GM23338 (cell line): ENCODE measurements at regions not wholly inside any gene's neighbourhood (a gene's known extent, or its start where the extent isn't known, plus 50 kb on each side); places are given as distances from the start of the nearest gene placed in this dataset.

Experiments
- ATAC-seq: fragments of 200-7000 bp; cut with Tn5 transposase; 3 replicates; pipeline ENCODE4 v1.9.1; 2020
- DNase-seq: peaks from one replicate; pipeline ENCODE4 v3.0.0-alpha.2; 2015; ENCODE audit warnings: low spot score
- H2AFZ ChIP-seq: fragments of 200-600 bp; sonication (generic); 2 replicates; pipeline ENCODE4 v1.8.0; 2016; ENCODE audit warnings: antibody characterized with exemption, mild to moderate bottlenecking, moderate library complexity
- H3F3A ChIP-seq: fragments of 200-600 bp; sonication (generic); replicated peaks from 2 replicates; pipeline ENCODE4 v1.8.0; 2017; ENCODE audit warnings: antibody characterized with exemption, mixed run types, low read depth
- H3K27ac ChIP-seq: fragments of 200-600 bp; sonication (generic); 2 replicates; pipeline ENCODE4 v1.6.1; 2016; ENCODE audit warnings: low read depth
- H3K27me3 ChIP-seq: fragments of 200-600 bp; sonication (generic); 2 replicates; pipeline ENCODE4 v1.8.0; 2016; ENCODE audit warnings: mild to moderate bottlenecking, mixed run types, moderate library complexity; ENCODE audit not compliant: insufficient read depth
- H3K36me3 ChIP-seq: fragments of 200-600 bp; sonication (generic); 2 replicates; pipeline ENCODE4 v1.8.0; 2016; ENCODE audit warnings: mild to moderate bottlenecking; ENCODE audit not compliant: insufficient read depth
- H3K4me1 ChIP-seq: fragments of 200-600 bp; sonication (generic); 2 replicates; pipeline ENCODE4 v1.8.0; 2016; ENCODE audit warnings: mild to moderate bottlenecking, moderate library complexity; ENCODE audit not compliant: insufficient read depth
- H3K4me2 ChIP-seq: fragments of 200-600 bp; sonication (generic); 2 replicates; pipeline ENCODE4 v1.7.1; 2017; ENCODE audit warnings: mixed run types
- H3K4me3 ChIP-seq: fragments of 200-600 bp; sonication (generic); 2 replicates; pipeline ENCODE4 v1.6.1; 2016; ENCODE audit warnings: mixed run types
- H3K79me2 ChIP-seq: fragments of 200-600 bp; sonication (generic); replicated peaks from 2 replicates; pipeline ENCODE4 v1.8.0; 2017; ENCODE audit warnings: mild to moderate bottlenecking; ENCODE audit not compliant: insufficient read depth
- H3K9me2 ChIP-seq: fragments of 200-600 bp; sonication (generic); 2 replicates; pipeline ENCODE4 v1.8.0; 2017; ENCODE audit not compliant: insufficient read depth
- H4K20me1 ChIP-seq: fragments of 200-600 bp; sonication (generic); replicated peaks from 2 replicates; pipeline ENCODE4 v1.8.0; 2017; ENCODE audit warnings: mild to moderate bottlenecking; ENCODE audit not compliant: insufficient read depth
- H3K27ac Mint-ChIP-seq: 2 replicates; pipeline ENCODE4 v1.8.0; 2020; ENCODE audit warnings: inconsistent platforms, mild to moderate bottlenecking, moderate library complexity, mixed read lengths
- H3K27me3 Mint-ChIP-seq: 3 replicates; pipeline ENCODE4 v1.8.0; 2022; ENCODE audit warnings: low read depth, mild to moderate bottlenecking, moderate library complexity, mixed read lengths, inconsistent platforms; ENCODE audit not compliant: insufficient read depth, poor library complexity
- H3K36me3 Mint-ChIP-seq: 3 replicates; pipeline ENCODE4 v1.8.0; 2021; ENCODE audit warnings: low read depth, mild to moderate bottlenecking, inconsistent platforms, moderate library complexity, mixed read lengths
- H3K4me1 Mint-ChIP-seq: 3 replicates; pipeline ENCODE4 v1.8.0; 2020; ENCODE audit warnings: mild to moderate bottlenecking, inconsistent platforms, mixed read lengths
- H3K4me3 Mint-ChIP-seq: 3 replicates; pipeline ENCODE4 v1.8.0; 2021; ENCODE audit warnings: moderate library complexity, mild to moderate bottlenecking, inconsistent platforms, mixed read lengths
- H3K9me3 Mint-ChIP-seq: 3 replicates; pipeline ENCODE4 v1.8.0; 2020; ENCODE audit warnings: moderate library complexity, mild to moderate bottlenecking, inconsistent platforms, mixed read lengths
- CREB1 ChIP-seq: fragments of 250-450 bp; sonication (Bioruptor Pico); IDR thresholded peaks from 2 replicates; pipeline ENCODE4 v1.5.0; 2020; ENCODE audit warnings: low read depth, mild to moderate bottlenecking, moderate library complexity
- EZH2 ChIP-seq: fragments of 200-600 bp; sonication (generic); IDR thresholded peaks from one replicate; pipeline ENCODE4 v1.8.0; 2017; ENCODE audit warnings: antibody characterized with exemption, mild to moderate bottlenecking, low read depth; ENCODE audit not compliant: unreplicated experiment
- EZH2phosphoT487 ChIP-seq: fragments of 200-600 bp; sonication (generic); IDR thresholded peaks from one replicate; pipeline ENCODE4 v1.8.1; 2018; ENCODE audit warnings: antibody characterized with exemption; ENCODE audit not compliant: unreplicated experiment
- JUNB ChIP-seq: IDR thresholded peaks from one replicate; pipeline ENCODE4 v1.6.1; 2016; ENCODE audit warnings: antibody characterized with exemption; ENCODE audit not compliant: unreplicated experiment
- NANOG ChIP-seq: IDR thresholded peaks from 2 replicates; pipeline ENCODE4 v1.6.1; 2016; ENCODE audit warnings: antibody characterized with exemption, borderline replicate concordance
- POLR2AphosphoS5 ChIP-seq: IDR thresholded peaks from 2 replicates; pipeline ENCODE4 v1.6.1; 2016; ENCODE audit warnings: antibody characterized with exemption, low read depth
- STAT1 ChIP-seq: IDR thresholded peaks from one replicate; pipeline ENCODE4 v1.6.1; 2016; ENCODE audit warnings: antibody characterized with exemption; ENCODE audit not compliant: unreplicated experiment
- ZNF114 ChIP-seq: fragments of 250-450 bp; sonication (Bioruptor Pico); IDR thresholded peaks from 2 replicates; pipeline ENCODE4 v1.5.0; 2020; ENCODE audit warnings: mild to moderate bottlenecking, moderate library complexity
- ZNF331 ChIP-seq: fragments of 250-450 bp; sonication (Bioruptor Pico); IDR thresholded peaks from 2 replicates; pipeline ENCODE4 v1.5.0; 2020; ENCODE audit warnings: low read depth, mild to moderate bottlenecking, moderate library complexity
- TF ChIP-seq, protein P1 (sequence below): IDR thresholded peaks from one replicate; pipeline ENCODE4 v1.6.1; 2018; ENCODE audit warnings: antibody characterized with exemption; ENCODE audit not compliant: unreplicated experiment
- TF ChIP-seq, protein P2 (sequence below), 2 experiments: fragments of 200-600 bp in 1 of 2; sonication (generic) in 1 of 2; conservative IDR thresholded peaks; 2 replicates each; pipeline versions ENCODE4 v1.5.1 to v1.6.1; 2016 to 2017; ENCODE audit warnings: antibody characterized with exemption in 2 of 2, low read depth in 2 of 2, mild to moderate bottlenecking in 2 of 2, moderate library complexity in 1 of 2
- TF ChIP-seq, protein P3 (sequence below): IDR thresholded peaks from 2 replicates; pipeline ENCODE4 v1.6.1; 2016; ENCODE audit warnings: antibody characterized with exemption
- TF ChIP-seq, protein P4 (sequence below): fragments of 250-450 bp; sonication (Bioruptor Pico); IDR thresholded peaks from 2 replicates; pipeline ENCODE4 v1.5.0; 2020; ENCODE audit warnings: mild to moderate bottlenecking, moderate library complexity

DNA sequence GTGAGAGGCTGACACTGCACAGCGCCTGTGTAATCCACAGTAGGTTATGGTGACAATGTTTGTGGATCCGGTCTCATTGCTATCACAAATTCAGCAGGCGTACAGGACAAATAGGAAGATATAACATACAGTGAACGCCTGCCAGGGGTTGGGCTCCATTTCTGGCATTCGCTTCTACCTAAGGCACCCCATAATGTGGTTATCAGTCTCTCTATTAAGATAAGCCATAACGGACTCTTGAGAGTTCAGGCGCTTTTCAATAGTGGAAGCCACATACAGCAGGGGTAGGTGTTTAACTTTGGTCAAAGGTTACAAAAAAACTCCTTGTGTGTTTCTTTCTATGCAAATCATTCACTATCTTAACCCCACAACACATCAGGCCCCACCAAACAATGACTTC, 72.8 kb downstream of the SIPA1L2 start:
- no peaks in the 10 kb centered on the region for H3K9me2 ChIP-seq
- H3K4me3 ChIP-seq: no peak overlapping the region
- no peak for ATAC-seq
- H3F3A ChIP-seq: no peaks in the 10 kb centered on the region
- no peak overlapping the region for H3K4me2 ChIP-seq
- H3K4me1 ChIP-seq: peaks cover 51% of the 10 kb centered on the region
- no peak for DNase-seq
- H2AFZ ChIP-seq: no peak overlapping the region
- Mint-ChIP-seq H3K4me1 (peaks cover 70% of the 10 kb centered on the region), H3K36me3 (no peaks in the 10 kb centered on the region), H3K27me3 (peaks cover 5% of the 10 kb centered on the region), H3K4me3 (no peak overlapping the region), H3K27ac (no peak overlapping the region), H3K9me3 (no peaks in the 10 kb centered on the region)
- H3K27me3 ChIP-seq: no peaks in the 10 kb centered on the region
- H3K27ac ChIP-seq: no peak overlapping the region
- H4K20me1 ChIP-seq: no peaks in the 10 kb centered on the region
- H3K36me3 ChIP-seq: no peaks in the 10 kb centered on the region
- no peaks in the 10 kb centered on the region for H3K79me2 ChIP-seq
- TF ChIP-seq STAT1 (no peak), ZNF114 (CRISPR knock-in tag) (no peak), EZH2phosphoT487 (no peak), ZNF331 (no peak), EZH2 (no peak), CREB1 (CRISPR knock-in tag) (no peak), POLR2AphosphoS5 (no peak), JUNB (no peak), NANOG (no peak)
- TF ChIP-seq, protein P1, sequence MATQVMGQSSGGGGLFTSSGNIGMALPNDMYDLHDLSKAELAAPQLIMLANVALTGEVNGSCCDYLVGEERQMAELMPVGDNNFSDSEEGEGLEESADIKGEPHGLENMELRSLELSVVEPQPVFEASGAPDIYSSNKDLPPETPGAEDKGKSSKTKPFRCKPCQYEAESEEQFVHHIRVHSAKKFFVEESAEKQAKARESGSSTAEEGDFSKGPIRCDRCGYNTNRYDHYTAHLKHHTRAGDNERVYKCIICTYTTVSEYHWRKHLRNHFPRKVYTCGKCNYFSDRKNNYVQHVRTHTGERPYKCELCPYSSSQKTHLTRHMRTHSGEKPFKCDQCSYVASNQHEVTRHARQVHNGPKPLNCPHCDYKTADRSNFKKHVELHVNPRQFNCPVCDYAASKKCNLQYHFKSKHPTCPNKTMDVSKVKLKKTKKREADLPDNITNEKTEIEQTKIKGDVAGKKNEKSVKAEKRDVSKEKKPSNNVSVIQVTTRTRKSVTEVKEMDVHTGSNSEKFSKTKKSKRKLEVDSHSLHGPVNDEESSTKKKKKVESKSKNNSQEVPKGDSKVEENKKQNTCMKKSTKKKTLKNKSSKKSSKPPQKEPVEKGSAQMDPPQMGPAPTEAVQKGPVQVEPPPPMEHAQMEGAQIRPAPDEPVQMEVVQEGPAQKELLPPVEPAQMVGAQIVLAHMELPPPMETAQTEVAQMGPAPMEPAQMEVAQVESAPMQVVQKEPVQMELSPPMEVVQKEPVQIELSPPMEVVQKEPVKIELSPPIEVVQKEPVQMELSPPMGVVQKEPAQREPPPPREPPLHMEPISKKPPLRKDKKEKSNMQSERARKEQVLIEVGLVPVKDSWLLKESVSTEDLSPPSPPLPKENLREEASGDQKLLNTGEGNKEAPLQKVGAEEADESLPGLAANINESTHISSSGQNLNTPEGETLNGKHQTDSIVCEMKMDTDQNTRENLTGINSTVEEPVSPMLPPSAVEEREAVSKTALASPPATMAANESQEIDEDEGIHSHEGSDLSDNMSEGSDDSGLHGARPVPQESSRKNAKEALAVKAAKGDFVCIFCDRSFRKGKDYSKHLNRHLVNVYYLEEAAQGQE: no peak
- TF ChIP-seq, protein P2, sequence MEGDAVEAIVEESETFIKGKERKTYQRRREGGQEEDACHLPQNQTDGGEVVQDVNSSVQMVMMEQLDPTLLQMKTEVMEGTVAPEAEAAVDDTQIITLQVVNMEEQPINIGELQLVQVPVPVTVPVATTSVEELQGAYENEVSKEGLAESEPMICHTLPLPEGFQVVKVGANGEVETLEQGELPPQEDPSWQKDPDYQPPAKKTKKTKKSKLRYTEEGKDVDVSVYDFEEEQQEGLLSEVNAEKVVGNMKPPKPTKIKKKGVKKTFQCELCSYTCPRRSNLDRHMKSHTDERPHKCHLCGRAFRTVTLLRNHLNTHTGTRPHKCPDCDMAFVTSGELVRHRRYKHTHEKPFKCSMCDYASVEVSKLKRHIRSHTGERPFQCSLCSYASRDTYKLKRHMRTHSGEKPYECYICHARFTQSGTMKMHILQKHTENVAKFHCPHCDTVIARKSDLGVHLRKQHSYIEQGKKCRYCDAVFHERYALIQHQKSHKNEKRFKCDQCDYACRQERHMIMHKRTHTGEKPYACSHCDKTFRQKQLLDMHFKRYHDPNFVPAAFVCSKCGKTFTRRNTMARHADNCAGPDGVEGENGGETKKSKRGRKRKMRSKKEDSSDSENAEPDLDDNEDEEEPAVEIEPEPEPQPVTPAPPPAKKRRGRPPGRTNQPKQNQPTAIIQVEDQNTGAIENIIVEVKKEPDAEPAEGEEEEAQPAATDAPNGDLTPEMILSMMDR (conservative IDR thresholded peaks at IDR 0.05; ENCODE audit: low read depth in 2 of 2): no peak
- TF ChIP-seq, protein P3, sequence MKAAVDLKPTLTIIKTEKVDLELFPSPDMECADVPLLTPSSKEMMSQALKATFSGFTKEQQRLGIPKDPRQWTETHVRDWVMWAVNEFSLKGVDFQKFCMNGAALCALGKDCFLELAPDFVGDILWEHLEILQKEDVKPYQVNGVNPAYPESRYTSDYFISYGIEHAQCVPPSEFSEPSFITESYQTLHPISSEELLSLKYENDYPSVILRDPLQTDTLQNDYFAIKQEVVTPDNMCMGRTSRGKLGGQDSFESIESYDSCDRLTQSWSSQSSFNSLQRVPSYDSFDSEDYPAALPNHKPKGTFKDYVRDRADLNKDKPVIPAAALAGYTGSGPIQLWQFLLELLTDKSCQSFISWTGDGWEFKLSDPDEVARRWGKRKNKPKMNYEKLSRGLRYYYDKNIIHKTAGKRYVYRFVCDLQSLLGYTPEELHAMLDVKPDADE: no peak
- TF ChIP-seq, protein P4, sequence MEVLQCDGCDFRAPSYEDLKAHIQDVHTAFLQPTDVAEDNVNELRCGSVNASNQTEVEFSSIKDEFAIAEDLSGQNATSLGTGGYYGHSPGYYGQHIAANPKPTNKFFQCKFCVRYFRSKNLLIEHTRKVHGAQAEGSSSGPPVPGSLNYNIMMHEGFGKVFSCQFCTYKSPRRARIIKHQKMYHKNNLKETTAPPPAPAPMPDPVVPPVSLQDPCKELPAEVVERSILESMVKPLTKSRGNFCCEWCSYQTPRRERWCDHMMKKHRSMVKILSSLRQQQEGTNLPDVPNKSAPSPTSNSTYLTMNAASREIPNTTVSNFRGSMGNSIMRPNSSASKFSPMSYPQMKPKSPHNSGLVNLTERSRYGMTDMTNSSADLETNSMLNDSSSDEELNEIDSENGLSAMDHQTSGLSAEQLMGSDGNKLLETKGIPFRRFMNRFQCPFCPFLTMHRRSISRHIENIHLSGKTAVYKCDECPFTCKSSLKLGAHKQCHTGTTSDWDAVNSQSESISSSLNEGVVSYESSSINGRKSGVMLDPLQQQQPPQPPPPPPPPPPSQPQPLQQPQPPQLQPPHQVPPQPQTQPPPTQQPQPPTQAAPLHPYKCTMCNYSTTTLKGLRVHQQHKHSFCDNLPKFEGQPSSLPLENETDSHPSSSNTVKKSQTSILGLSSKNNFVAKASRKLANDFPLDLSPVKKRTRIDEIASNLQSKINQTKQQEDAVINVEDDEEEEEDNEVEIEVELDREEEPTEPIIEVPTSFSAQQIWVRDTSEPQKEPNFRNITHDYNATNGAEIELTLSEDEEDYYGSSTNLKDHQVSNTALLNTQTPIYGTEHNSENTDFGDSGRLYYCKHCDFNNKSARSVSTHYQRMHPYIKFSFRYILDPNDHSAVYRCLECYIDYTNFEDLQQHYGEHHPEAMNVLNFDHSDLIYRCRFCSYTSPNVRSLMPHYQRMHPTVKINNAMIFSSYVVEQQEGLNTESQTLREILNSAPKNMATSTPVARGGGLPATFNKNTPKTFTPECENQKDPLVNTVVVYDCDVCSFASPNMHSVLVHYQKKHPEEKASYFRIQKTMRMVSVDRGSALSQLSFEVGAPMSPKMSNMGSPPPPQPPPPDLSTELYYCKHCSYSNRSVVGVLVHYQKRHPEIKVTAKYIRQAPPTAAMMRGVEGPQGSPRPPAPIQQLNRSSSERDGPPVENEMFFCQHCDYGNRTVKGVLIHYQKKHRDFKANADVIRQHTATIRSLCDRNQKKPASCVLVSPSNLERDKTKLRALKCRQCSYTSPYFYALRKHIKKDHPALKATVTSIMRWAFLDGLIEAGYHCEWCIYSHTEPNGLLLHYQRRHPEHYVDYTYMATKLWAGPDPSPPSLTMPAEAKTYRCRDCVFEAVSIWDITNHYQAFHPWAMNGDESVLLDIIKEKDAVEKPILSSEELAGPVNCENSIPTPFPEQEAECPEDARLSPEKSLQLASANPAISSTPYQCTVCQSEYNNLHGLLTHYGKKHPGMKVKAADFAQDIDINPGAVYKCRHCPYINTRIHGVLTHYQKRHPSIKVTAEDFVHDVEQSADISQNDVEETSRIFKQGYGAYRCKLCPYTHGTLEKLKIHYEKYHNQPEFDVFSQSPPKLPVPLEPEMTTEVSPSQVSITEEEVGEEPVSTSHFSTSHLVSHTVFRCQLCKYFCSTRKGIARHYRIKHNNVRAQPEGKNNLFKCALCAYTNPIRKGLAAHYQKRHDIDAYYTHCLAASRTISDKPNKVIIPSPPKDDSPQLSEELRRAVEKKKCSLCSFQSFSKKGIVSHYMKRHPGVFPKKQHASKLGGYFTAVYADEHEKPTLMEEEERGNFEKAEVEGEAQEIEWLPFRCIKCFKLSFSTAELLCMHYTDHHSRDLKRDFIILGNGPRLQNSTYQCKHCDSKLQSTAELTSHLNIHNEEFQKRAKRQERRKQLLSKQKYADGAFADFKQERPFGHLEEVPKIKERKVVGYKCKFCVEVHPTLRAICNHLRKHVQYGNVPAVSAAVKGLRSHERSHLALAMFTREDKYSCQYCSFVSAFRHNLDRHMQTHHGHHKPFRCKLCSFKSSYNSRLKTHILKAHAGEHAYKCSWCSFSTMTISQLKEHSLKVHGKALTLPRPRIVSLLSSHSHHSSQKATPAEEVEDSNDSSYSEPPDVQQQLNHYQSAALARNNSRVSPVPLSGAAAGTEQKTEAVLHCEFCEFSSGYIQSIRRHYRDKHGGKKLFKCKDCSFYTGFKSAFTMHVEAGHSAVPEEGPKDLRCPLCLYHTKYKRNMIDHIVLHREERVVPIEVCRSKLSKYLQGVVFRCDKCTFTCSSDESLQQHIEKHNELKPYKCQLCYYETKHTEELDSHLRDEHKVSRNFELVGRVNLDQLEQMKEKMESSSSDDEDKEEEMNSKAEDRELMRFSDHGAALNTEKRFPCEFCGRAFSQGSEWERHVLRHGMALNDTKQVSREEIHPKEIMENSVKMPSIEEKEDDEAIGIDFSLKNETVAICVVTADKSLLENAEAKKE: no peak
